CD4-positive, CD25-positive, alpha-beta regulatory T cell (primary cell): ENCODE measurements at regions not wholly inside any gene's neighbourhood (a gene's known extent, or its start where the extent isn't known, plus 50 kb on each side); places are given as distances from the start of the nearest gene placed in this dataset.
A peak's percentile ranks its signal among the peaks of the same experiment; 100 is the strongest.

ENCODE experiments used
- ATAC-seq, 2 donors: fragments of 150-1000 bp; cut with Tn5 transposase; one replicate each; pipeline ENCODE4 v1.10.0; 2021; ENCODE audit warnings: low read depth in 2 of 2, moderate number of reproducible peaks in 2 of 2, moderate library complexity in 1 of 2
- DNase-seq, 3 donors: peaks; one replicate each; pipeline versions ENCODE4 v3.0.0 to v3.0.0-alpha.2; 2012 to 2022; ENCODE audit warnings: mixed read lengths in 1 of 3
- H3K27ac ChIP-seq: one replicate; pipeline ENCODE4 v1.7.0; 2013; ENCODE audit warnings: mild to moderate bottlenecking, low read length; ENCODE audit not compliant: insufficient read depth, poor library complexity, severe bottlenecking
- H3K27me3 ChIP-seq: one replicate; pipeline ENCODE4 v1.7.0; 2013; ENCODE audit warnings: low read length; ENCODE audit not compliant: control insufficient read depth, insufficient read depth
- H3K36me3 ChIP-seq: one replicate; pipeline ENCODE4 v1.7.0; 2013; ENCODE audit warnings: mild to moderate bottlenecking, low read length, moderate library complexity; ENCODE audit not compliant: control insufficient read depth, insufficient read depth
- H3K4me1 ChIP-seq: 2 replicates; pipeline ENCODE4 v1.7.0; 2013; ENCODE audit warnings: mild to moderate bottlenecking, low read length; ENCODE audit not compliant: insufficient read depth, control insufficient read depth, poor library complexity, severe bottlenecking
- H3K4me3 ChIP-seq: one replicate; pipeline ENCODE4 v1.7.0; 2013; ENCODE audit warnings: low read depth, mild to moderate bottlenecking, low read length, moderate library complexity
- H3K9me3 ChIP-seq, 2 experiments: 1 replicate in 1 of 2; 2 replicates in 1 of 2; pipeline ENCODE4 v1.7.0; 2013; ENCODE audit warnings: low read length in 2 of 2, mild to moderate bottlenecking in 1 of 2, moderate library complexity in 1 of 2; ENCODE audit not compliant: control insufficient read depth in 2 of 2
- H3K27ac Mint-ChIP-seq, 3 donors: one replicate each; pipeline ENCODE4 v1.8.0; 2020 to 2022; ENCODE audit warnings: mild to moderate bottlenecking in 3 of 3, mixed read lengths in 3 of 3, moderate library complexity in 2 of 3
- H3K27me3 Mint-ChIP-seq: one replicate; pipeline ENCODE4 v1.8.0; 2022; ENCODE audit warnings: mild to moderate bottlenecking, mixed read lengths
- H3K36me3 Mint-ChIP-seq: one replicate; pipeline ENCODE4 v1.8.0; 2020; ENCODE audit warnings: mixed read lengths
- H3K4me1 Mint-ChIP-seq, 4 donors: one replicate each; pipeline ENCODE4 v1.8.0; 2020 to 2022; ENCODE audit warnings: mixed read lengths in 4 of 4, mild to moderate bottlenecking in 1 of 4
- H3K4me3 Mint-ChIP-seq, 4 donors: one replicate each; pipeline ENCODE4 v1.8.0; 2020 to 2022; ENCODE audit warnings: mild to moderate bottlenecking in 4 of 4, mixed read lengths in 4 of 4, moderate library complexity in 3 of 4
- H3K9me3 Mint-ChIP-seq, 7 donors: one replicate each; pipeline ENCODE4 v1.8.0; 2020 to 2022; ENCODE audit warnings: mixed read lengths in 7 of 7, mild to moderate bottlenecking in 3 of 7, moderate library complexity in 2 of 7

GRCh38 chr6:112770308-112770707 lies 423.2 kb downstream of the RFPL4B start:
- no peak for ATAC-seq
- peaks cover 0 to 15% (median 9%) of the 10 kb centered on the region in 7 donors for H3K9me3 Mint-ChIP-seq
- H3K36me3 Mint-ChIP-seq: no peaks in the 10 kb centered on the region
- H3K27ac Mint-ChIP-seq: no peak overlapping the region
- Histone ChIP-seq H3K4me3 (no peak overlapping the region), H3K27ac (no peak overlapping the region), H3K4me1 (no peaks in the 10 kb centered on the region), H3K9me3 (peaks cover 0 to 12% of the 10 kb centered on the region in 2 experiments), H3K36me3 (no peaks in the 10 kb centered on the region), H3K27me3 (no peaks in the 10 kb centered on the region)
- H3K27me3 Mint-ChIP-seq: no peaks in the 10 kb centered on the region
- no peaks in the 10 kb centered on the region for H3K4me1 Mint-ChIP-seq
- no peak for DNase-seq
- peak overlapping the region in 1 of 4 donors; percentile 7 for H3K4me3 Mint-ChIP-seq

- Histone ChIP-seq H3K27ac (no peak overlapping the region), H3K4me1 (no peaks in the 10 kb centered on the region), H3K9me3 (peaks cover 0 to 5% of the 10 kb centered on the region in 2 experiments), H3K36me3 (no peaks in the 10 kb centered on the region), H3K4me3 (no peak overlapping the region), H3K27me3 (no peaks in the 10 kb centered on the region)
- Mint-ChIP-seq H3K4me1 (no peaks in the 10 kb centered on the region), H3K36me3 (no peaks in the 10 kb centered on the region), H3K27me3 (no peaks in the 10 kb centered on the region), H3K4me3 (no peak overlapping the region), H3K27ac (no peak overlapping the region), H3K9me3 (peaks cover 0 to 11% (median 6%) of the 10 kb centered on the region in 7 donors)
- DNase-seq (no peak), ATAC-seq (no peak)
Measured at GRCh38 chr6:112773187-112773586, 426.1 kb downstream of the RFPL4B start.

GRCh38 chr6:112774319-112774718 lies 427.2 kb downstream of the RFPL4B start:
- Histone ChIP-seq H3K4me3 (no peak overlapping the region), H3K36me3 (no peaks in the 10 kb centered on the region), H3K27ac (no peak overlapping the region), H3K9me3 (no peaks in the 10 kb centered on the region), H3K27me3 (no peaks in the 10 kb centered on the region), H3K4me1 (no peaks in the 10 kb centered on the region)
- Mint-ChIP-seq H3K27ac (no peak overlapping the region), H3K4me1 (no peaks in the 10 kb centered on the region), H3K36me3 (no peaks in the 10 kb centered on the region), H3K9me3 (peaks cover 0 to 5% (median 0%) of the 10 kb centered on the region in 7 donors), H3K27me3 (no peaks in the 10 kb centered on the region), H3K4me3 (no peak overlapping the region)
- ATAC-seq: no peak
- no peak for DNase-seq

GRCh38 chr6:112780498-112781096 lies 433.5 kb downstream of the RFPL4B start:
- no peak overlapping the region for H3K4me3 Mint-ChIP-seq
- Histone ChIP-seq H3K4me3 (no peak overlapping the region), H3K36me3 (no peaks in the 10 kb centered on the region), H3K9me3 (peaks cover 0 to 2% of the 10 kb centered on the region in 2 experiments), H3K27me3 (no peaks in the 10 kb centered on the region), H3K27ac (no peak overlapping the region), H3K4me1 (no peaks in the 10 kb centered on the region)
- no peaks in the 10 kb centered on the region for H3K4me1 Mint-ChIP-seq
- no peak overlapping the region for H3K27ac Mint-ChIP-seq
- peaks cover 0 to 4% (median 0%) of the 10 kb centered on the region in 7 donors for H3K9me3 Mint-ChIP-seq
- DNase-seq (peak in 1 of 3 donors; percentile 32), ATAC-seq (no peak)
- H3K27me3 Mint-ChIP-seq: no peaks in the 10 kb centered on the region
- no peaks in the 10 kb centered on the region for H3K36me3 Mint-ChIP-seq

GRCh38 chr6:112781241-112781640 lies 434.1 kb downstream of the RFPL4B start:
- Mint-ChIP-seq H3K27ac (no peak overlapping the region), H3K4me1 (no peaks in the 10 kb centered on the region), H3K9me3 (peaks cover 0 to 4% (median 0%) of the 10 kb centered on the region in 7 donors), H3K27me3 (no peaks in the 10 kb centered on the region), H3K36me3 (no peaks in the 10 kb centered on the region), H3K4me3 (no peak overlapping the region)
- Histone ChIP-seq H3K9me3 (peaks cover 0 to 2% of the 10 kb centered on the region in 2 experiments), H3K27me3 (no peaks in the 10 kb centered on the region), H3K4me1 (no peaks in the 10 kb centered on the region), H3K36me3 (no peaks in the 10 kb centered on the region), H3K4me3 (no peak overlapping the region), H3K27ac (no peak overlapping the region)
- no peak for DNase-seq
- ATAC-seq: no peak

GRCh38 chr6:112785408-112785807 lies 438.3 kb downstream of the RFPL4B start:
- Histone ChIP-seq H3K9me3 (peaks cover 0 to 2% of the 10 kb centered on the region in 2 experiments), H3K4me1 (no peaks in the 10 kb centered on the region), H3K27me3 (no peaks in the 10 kb centered on the region), H3K4me3 (no peak overlapping the region), H3K36me3 (no peaks in the 10 kb centered on the region), H3K27ac (no peak overlapping the region)
- Mint-ChIP-seq H3K9me3 (peaks cover 0 to 5% (median 0%) of the 10 kb centered on the region in 7 donors), H3K4me3 (no peak overlapping the region), H3K27me3 (no peaks in the 10 kb centered on the region), H3K4me1 (no peaks in the 10 kb centered on the region), H3K36me3 (no peaks in the 10 kb centered on the region), H3K27ac (no peak overlapping the region)
- DNase-seq (no peak), ATAC-seq (no peak)

- DNase-seq (no peak), ATAC-seq (no peak)
- Histone ChIP-seq H3K27me3 (no peaks in the 10 kb centered on the region), H3K27ac (no peak overlapping the region), H3K4me1 (no peaks in the 10 kb centered on the region), H3K9me3 (peaks cover 0 to 2% of the 10 kb centered on the region in 2 experiments), H3K36me3 (no peaks in the 10 kb centered on the region), H3K4me3 (no peak overlapping the region)
- H3K36me3 Mint-ChIP-seq: no peaks in the 10 kb centered on the region
- no peak overlapping the region for H3K4me3 Mint-ChIP-seq
- no peaks in the 10 kb centered on the region for H3K4me1 Mint-ChIP-seq
- peaks cover 0 to 5% (median 0%) of the 10 kb centered on the region in 7 donors for H3K9me3 Mint-ChIP-seq
- H3K27me3 Mint-ChIP-seq: no peaks in the 10 kb centered on the region
- no peak overlapping the region for H3K27ac Mint-ChIP-seq
Measured at GRCh38 chr6:112786801-112787200, 439.7 kb downstream of the RFPL4B start.

GRCh38 chr6:112787371-112787770 lies 440.2 kb downstream of the RFPL4B start:
- Mint-ChIP-seq H3K36me3 (no peaks in the 10 kb centered on the region), H3K27me3 (no peaks in the 10 kb centered on the region), H3K4me3 (no peak overlapping the region), H3K27ac (no peak overlapping the region), H3K9me3 (peaks cover 0 to 5% (median 0%) of the 10 kb centered on the region in 7 donors), H3K4me1 (no peaks in the 10 kb centered on the region)
- no peak overlapping the region for H3K27ac ChIP-seq
- no peak overlapping the region for H3K4me3 ChIP-seq
- no peak for ATAC-seq
- H3K36me3 ChIP-seq: no peaks in the 10 kb centered on the region
- peaks cover 0 to 2% of the 10 kb centered on the region in 2 experiments for H3K9me3 ChIP-seq
- H3K4me1 ChIP-seq: no peaks in the 10 kb centered on the region
- no peaks in the 10 kb centered on the region for H3K27me3 ChIP-seq
- no peak for DNase-seq
